HG03064 (cell line): ENCODE measurements at regions not wholly inside any gene's neighbourhood (a gene's known extent, or its start where the extent isn't known, plus 50 kb on each side); places are given as distances from the start of the nearest gene placed in this dataset.
"Not testable (repeated sequence)": the region's sequence is repeated elsewhere in the genome, so short reads cannot be mapped to it uniquely, and the experiment has no call there.

ENCODE experiments used
- ATAC-seq: cut with Tn5 transposase; IDR thresholded peaks from one replicate; pipeline ENCODE4 v1.9.1; 2021; ENCODE audit warnings: low read depth; ENCODE audit not compliant: unreplicated experiment

- no peak for ATAC-seq
These were observed 102.5 kb downstream of the RAMP3 start for GRCh38 chr7:45259966-45260646.

GRCh38 chr7:45267262-45267661 lies 109.7 kb downstream of the RAMP3 start:
- no peak for ATAC-seq

- no peak for ATAC-seq
These were observed 110.4 kb downstream of the RAMP3 start for GRCh38 chr7:45268013-45268412.

GRCh38 chr7:45269192-45269591 lies 111.6 kb downstream of the RAMP3 start:
- ATAC-seq, result no peak

GRCh38 chr7:45278763-45279398 lies 121.3 kb downstream of the RAMP3 start:
- ATAC-seq, result no peak

GRCh38 chr7:45289611-45290010 lies 132.0 kb downstream of the RAMP3 start:
- not testable (repeated sequence) for ATAC-seq

- no peak for ATAC-seq
These were observed 133.3 kb downstream of the RAMP3 start for GRCh38 chr7:45290880-45291279.

GRCh38 chr7:45292481-45292880 lies 134.9 kb downstream of the RAMP3 start:
- ATAC-seq, result no peak

GRCh38 chr7:45293295-45293942 lies 135.8 kb downstream of the RAMP3 start:
- ATAC-seq, result no peak

GRCh38 chr7:45294559-45294958 lies 137.0 kb downstream of the RAMP3 start:
- no peak for ATAC-seq

- no peak for ATAC-seq
These were observed 137.6 kb downstream of the RAMP3 start for GRCh38 chr7:45295222-45295621.

- no peak for ATAC-seq
These were observed 139.2 kb downstream of the RAMP3 start for GRCh38 chr7:45296748-45297147.

- ATAC-seq, result no peak
These were observed 149.2 kb downstream of the RAMP3 start for GRCh38 chr7:45306752-45307305.

- ATAC-seq, result no peak
These were observed 154.0 kb downstream of the RAMP3 start for GRCh38 chr7:45311597-45311996.

- not testable (repeated sequence) for ATAC-seq
These were observed 157.9 kb downstream of the RAMP3 start for GRCh38 chr7:45315512-45315911.

- no peak for ATAC-seq
These were observed 167.2 kb downstream of the RAMP3 start for GRCh38 chr7:45324683-45325237.

GRCh38 chr7:45325378-45325777 lies 167.8 kb downstream of the RAMP3 start:
- no peak for ATAC-seq

- no peak for ATAC-seq
These were observed 170.9 kb downstream of the RAMP3 start for GRCh38 chr7:45328403-45328981.

- no peak for ATAC-seq
These were observed 174.0 kb downstream of the RAMP3 start for GRCh38 chr7:45331563-45331962.

GRCh38 chr7:45335024-45335423 lies 177.4 kb downstream of the RAMP3 start:
- not testable (repeated sequence) for ATAC-seq

- ATAC-seq, result no peak
These were observed 184.6 kb downstream of the RAMP3 start for GRCh38 chr7:45342236-45342635.
